Ovary (tissue), 3 donors: ENCODE measurements at regions not wholly inside any gene's neighbourhood (a gene's known extent, or its start where the extent isn't known, plus 50 kb on each side); places are given as distances from the start of the nearest gene placed in this dataset.

Experiments
- EP300 ChIP-seq: sonication (generic); formaldehyde crosslinking; IDR thresholded peaks from one replicate; pipeline ENCODE4 v1.6.1; 2017; ENCODE audit warnings: antibody characterized with exemption
- TF ChIP-seq, protein P1 (sequence below), 3 donors: fragments of 450-650 bp in 2 of 3; fragments of 200-600 bp in 1 of 3; IDR thresholded peaks; one replicate each; pipeline versions ENCODE4 v1.5.1 to v1.8.0; 2016 to 2022; ENCODE audit warnings: antibody characterized with exemption in 3 of 3, mild to moderate bottlenecking in 1 of 3
- donor health status: DM: no; HTN: no; CAD: no.

- TF ChIP-seq, protein P1, sequence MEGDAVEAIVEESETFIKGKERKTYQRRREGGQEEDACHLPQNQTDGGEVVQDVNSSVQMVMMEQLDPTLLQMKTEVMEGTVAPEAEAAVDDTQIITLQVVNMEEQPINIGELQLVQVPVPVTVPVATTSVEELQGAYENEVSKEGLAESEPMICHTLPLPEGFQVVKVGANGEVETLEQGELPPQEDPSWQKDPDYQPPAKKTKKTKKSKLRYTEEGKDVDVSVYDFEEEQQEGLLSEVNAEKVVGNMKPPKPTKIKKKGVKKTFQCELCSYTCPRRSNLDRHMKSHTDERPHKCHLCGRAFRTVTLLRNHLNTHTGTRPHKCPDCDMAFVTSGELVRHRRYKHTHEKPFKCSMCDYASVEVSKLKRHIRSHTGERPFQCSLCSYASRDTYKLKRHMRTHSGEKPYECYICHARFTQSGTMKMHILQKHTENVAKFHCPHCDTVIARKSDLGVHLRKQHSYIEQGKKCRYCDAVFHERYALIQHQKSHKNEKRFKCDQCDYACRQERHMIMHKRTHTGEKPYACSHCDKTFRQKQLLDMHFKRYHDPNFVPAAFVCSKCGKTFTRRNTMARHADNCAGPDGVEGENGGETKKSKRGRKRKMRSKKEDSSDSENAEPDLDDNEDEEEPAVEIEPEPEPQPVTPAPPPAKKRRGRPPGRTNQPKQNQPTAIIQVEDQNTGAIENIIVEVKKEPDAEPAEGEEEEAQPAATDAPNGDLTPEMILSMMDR (IDR thresholded peaks at IDR 0.05), result no peak
- no peak for TF ChIP-seq EP300
These were observed 318.7 kb upstream of the TECRL start for GRCh38 chr4:64727960-64728359.
